NCI-H82 treated with DMSO at 0.1 percent for 48 hours (cell line): ENCODE measurements at regions not wholly inside any gene's neighbourhood (a gene's known extent, or its start where the extent isn't known, plus 50 kb on each side); places are given as distances from the start of the nearest gene placed in this dataset.

ENCODE experiments used
- DNase-seq: peaks from one replicate; lab custom pipeline; 2025; ENCODE audit not compliant: unreplicated experiment; lab: John Stamatoyannopoulos, UW

GRCh38 chr9:14560194-14560593, 133.0 kb downstream of the ZDHHC21 start:
- DNase-seq = no peak

- no peak for DNase-seq
Measured at GRCh38 chr9:14554886-14555285, 138.3 kb downstream of the ZDHHC21 start.

- no peak for DNase-seq
Measured at GRCh38 chr9:14547245-14548060, 145.8 kb downstream of the ZDHHC21 start.

GRCh38 chr9:14546693-14547092, 146.5 kb downstream of the ZDHHC21 start:
- DNase-seq = no peak

GRCh38 chr9:14542071-14542470, 151.2 kb downstream of the ZDHHC21 start:
- DNase-seq = no peak

- peak; percentile 96 for DNase-seq
Measured at GRCh38 chr9:14538526-14538925, 154.7 kb downstream of the ZDHHC21 start.

- DNase-seq = no peak
Measured at GRCh38 chr9:14535161-14535955, 157.9 kb downstream of the ZDHHC21 start.

- DNase-seq = no peak
Measured at GRCh38 chr9:14533867-14534640, 159.2 kb downstream of the ZDHHC21 start.

- no peak for DNase-seq
Measured at GRCh38 chr9:14532456-14533115, 160.6 kb downstream of the ZDHHC21 start.

- no peak for DNase-seq
Measured at GRCh38 chr9:14531341-14532269, 161.6 kb downstream of the ZDHHC21 start.

GRCh38 chr9:14530841-14531240, 162.4 kb downstream of the ZDHHC21 start:
- no peak for DNase-seq

GRCh38 chr9:14530366-14530765, 162.9 kb downstream of the ZDHHC21 start:
- no peak for DNase-seq

- DNase-seq = no peak
Measured at GRCh38 chr9:14529629-14530028, 163.6 kb downstream of the ZDHHC21 start.

- DNase-seq = no peak
Measured at GRCh38 chr9:14529054-14529453, 164.2 kb downstream of the ZDHHC21 start.

GRCh38 chr9:14526504-14526903, 166.7 kb downstream of the ZDHHC21 start:
- DNase-seq = no peak

- no peak for DNase-seq
Measured at GRCh38 chr9:14525856-14526255, 167.4 kb downstream of the ZDHHC21 start.

GRCh38 chr9:14524873-14525515, 168.2 kb downstream of the ZDHHC21 start:
- DNase-seq = no peak

GRCh38 chr9:14523545-14523944, 169.7 kb downstream of the ZDHHC21 start:
- DNase-seq = no peak

- no peak for DNase-seq
Measured at GRCh38 chr9:14522627-14523379, 170.4 kb downstream of the ZDHHC21 start.
